Cerebellar nuclear complex (tissue), 1 donor: ENCODE measurements at regions not wholly inside any gene's neighbourhood (a gene's known extent, or its start where the extent isn't known, plus 50 kb on each side); places are given as distances from the start of the nearest gene placed in this dataset.

ENCODE experiments used
- DNase-seq, 2 experiments: peaks; one replicate each; lab custom pipeline; 2025; lab: John Stamatoyannopoulos, UW

DNA sequence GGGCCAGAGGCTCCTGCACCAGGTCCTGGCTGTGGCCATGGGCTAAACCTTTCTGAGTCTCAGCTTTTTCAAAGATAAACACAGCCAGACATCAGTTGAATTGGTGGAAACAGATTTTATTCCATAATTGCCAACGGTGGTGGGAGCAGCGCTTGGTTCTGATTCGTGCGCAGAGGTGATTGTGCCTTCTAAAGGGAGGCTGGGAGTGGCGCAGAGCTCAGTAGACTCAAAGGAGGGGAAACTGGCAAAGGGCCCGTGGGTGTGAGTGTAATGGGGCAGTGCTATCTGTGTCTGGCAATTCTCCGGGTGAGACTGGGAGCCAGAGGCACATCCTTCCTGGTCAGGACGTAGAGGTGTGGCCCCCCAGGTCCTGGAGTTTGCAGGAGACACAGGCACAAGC, 169.4 kb upstream of the PPP1R26 start:
- DNase-seq = no peak

DNA sequence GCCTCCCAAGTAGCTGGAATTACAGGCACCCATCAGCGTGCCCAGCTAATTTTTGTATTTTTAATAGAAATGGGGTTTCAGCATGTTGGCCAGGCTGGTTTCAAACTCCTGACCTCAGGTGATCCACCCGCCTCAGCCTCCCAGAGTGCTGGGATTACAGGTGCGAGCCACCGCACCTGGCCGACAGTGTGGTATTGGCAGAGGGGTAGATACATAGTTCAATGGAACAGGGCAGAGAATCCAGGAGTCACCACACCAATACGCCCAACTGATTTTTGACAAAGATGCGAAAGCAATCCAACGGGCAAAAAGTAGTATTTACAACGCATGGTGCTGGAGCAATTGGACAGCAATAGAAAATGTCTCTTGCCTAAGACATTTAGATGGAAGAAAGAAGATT, 164.0 kb upstream of the PPP1R26 start:
- DNase-seq = no peak

DNA sequence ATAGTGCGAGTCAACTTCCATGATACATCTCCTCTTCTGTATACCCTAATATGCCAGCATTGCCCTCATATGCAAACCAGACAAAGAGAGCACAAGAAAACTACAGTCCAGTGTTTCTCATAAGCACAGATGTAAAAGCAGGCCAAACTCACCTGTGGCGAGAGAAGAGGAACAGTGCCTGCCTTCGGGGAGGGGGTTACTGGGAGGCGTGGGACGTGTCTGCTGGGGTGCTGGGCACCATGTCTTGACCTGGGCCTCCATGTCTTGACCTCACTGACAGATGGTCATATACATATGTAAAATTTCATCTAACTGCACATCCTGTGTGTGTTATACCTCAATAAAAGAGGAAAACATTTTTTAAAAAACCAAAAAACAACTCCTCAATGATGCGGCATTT, 159.3 kb upstream of the PPP1R26 start:
- DNase-seq = no peak

DNA sequence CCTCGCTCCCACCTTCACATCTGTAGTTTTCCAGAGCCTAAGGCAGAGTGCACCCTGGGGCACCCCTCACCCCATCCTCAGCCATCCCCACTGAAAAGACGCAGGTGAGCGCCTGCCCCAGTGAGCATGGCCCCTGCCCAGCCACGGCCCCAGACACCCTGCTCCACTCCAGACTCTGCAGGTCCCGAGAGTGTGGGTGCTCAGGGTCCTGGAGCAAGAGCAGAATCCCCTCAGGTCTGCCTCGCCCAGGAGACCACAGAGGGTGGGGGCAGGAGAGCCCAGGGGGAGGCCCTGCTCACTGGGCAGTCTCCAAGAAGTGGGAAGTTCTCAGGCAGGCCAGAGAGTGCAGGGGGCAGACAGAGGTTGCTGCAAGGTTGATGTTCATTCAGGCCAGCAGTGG, 158.6 kb upstream of the PPP1R26 start:
- no peak for DNase-seq

DNA sequence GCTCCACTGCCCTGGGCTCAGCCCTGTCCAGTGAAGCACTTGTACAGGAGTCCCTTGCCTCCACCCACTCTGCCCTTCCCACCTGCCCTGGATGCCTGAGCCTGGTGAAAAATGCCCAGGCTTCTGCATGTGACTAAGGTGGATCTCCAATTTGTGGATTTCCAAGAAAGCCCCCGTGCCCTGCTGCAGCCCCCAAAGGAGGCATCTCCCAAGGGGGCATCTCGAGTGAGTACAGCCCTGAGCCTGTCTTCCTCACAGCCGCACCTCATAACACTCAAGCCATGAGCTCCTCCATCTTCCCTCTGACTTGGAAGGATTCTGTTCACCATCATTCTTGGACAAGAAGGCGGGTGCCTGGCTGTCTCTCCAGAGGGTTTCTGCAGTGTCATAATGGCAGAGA, 158.0 kb upstream of the PPP1R26 start:
- DNase-seq = no peak

DNA sequence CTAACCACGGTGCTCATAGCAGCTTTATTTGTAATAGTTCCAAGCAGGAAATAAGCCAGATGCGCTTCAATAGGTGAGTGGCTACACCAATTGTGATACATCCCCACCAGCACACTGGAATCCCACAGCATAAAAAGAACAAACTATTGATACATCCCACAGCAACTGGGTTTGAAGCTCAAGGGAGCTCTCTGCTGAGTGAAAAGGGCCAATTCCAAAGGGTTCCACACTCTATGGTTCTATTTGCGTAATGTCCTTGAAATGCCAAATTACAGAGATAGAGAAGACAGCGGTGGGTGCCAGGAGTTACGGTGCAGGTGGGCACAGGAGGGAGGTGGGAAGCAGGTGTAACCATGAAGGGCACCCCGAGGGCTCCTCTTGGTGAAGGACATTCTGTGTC, 155.3 kb upstream of the PPP1R26 start:
- no peak for DNase-seq

DNA sequence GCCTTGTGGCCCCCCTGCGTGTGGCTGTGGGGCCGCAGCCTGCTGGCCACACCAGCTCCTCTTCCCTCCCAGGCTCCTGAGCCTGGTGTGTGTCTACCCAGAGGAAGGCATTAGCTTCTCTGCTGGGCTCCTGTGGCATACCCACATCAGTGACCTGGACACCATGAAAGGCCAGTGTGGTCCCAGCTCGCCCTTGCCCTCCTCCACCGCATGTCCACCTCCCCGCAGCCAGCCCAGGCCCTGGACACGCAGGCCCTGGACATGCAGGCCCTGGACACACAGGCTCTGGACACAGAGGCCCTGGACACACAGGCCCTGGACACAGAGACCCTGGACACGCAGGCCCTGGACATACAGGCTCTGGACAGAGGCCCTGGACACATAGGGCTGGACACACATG, 153.4 kb upstream of the PPP1R26 start:
- DNase-seq = no peak

DNA sequence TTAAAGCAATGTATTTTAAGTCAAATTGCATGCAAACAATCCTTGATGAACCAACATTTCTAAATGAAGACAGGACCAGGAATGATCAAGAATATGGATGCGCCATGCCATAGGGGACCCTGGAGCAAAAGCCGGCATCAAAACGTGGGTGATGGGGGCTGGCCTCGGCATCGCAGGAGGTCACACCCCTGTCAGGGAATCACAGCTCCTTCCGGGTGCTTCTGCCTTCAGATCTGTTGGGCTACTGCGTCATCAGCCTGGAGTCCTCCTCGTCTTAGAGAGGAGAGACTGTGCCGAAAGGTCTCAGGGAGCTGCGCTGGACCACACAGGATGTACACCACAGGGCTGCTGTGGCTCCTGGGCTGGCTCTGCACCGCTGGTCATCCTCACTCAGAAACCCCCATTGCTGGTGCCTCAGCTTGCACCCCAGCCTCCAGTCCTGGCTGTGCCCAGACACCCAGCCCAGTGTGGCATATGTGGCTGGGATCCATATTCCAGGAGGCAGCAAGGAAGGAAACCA, 152.9 kb upstream of the PPP1R26 start:
- DNase-seq = no peak

DNA sequence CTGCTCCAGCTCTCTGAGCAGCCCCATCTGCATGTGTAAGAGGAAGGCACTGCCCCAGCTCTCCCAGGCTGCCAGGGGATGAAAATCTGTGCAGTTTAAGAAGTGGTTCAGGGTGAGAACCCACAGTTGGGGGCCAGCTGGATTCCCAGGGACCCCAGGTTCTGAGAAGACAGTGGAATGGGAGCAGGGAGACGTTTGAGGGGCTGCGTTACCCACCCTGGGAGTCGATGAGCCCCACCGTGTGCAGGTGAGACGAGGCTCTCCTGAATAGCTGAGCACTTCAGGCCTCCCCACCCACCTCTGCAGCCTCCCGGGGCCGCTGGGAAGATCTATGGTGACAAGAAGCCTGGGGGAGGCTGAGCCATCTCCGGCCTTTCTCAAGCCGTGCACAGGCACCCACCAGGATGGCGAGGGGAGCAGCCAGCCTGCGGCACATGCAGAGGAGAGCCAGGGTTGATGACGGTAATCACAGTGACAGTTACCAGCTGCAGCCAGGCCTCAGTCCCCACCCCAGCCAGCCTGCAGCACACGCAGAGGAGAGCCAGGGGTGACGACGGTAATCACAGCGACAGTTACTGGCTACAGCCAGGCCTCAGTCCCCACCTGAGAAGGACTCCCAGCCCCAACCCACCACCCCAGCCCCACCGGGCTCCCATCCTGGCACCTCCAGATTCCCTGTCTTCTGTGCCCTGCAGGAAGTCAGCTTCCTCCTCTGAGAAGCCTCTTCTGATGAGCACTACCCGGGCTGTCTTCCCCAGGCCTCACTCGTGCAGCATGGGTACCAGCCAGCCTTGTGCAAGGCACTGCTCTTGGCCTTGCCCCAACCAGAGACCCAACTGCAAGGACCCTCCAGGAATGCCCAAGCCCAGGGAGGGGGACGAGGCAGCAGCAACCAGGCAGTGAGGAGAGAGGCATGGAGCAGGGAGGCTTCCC, 150.8 kb upstream of the PPP1R26 start:
- DNase-seq = no peak

DNA sequence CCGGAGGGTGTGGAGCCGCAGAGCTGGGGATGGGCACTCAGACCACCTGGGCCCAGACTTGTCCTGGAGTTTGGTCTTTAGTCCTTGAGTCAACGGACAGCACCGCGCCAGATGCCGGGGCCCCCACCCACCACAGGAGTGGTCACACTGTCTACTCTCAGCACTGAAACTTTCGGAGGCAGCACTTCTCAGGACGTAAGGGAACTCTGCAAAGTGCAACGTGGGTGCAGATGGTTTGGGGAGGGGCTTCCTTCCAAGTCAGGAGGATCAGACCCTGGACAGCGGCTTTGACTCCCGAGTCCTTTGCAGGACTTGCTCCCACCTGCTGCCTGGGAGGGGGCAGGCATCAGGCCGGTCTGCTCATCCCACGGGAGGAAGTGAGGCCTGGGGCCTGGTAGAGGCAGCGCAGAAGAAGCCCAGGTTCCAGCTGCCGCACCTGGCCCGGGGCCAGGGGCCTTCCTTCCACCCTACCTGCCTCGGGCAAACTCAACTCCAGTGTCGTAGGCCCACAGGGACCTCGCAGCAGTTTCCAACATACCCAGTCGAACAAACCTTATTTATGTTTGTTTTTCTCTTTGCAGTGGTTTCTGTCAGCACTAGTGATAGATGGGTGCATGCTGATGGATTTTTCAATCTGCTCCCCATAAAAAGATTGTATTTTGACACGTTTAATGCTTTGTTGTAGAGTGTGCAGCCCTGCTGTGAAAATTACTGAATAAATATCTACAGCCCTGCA, 149.8 kb upstream of the PPP1R26 start:
- DNase-seq = no peak

DNA sequence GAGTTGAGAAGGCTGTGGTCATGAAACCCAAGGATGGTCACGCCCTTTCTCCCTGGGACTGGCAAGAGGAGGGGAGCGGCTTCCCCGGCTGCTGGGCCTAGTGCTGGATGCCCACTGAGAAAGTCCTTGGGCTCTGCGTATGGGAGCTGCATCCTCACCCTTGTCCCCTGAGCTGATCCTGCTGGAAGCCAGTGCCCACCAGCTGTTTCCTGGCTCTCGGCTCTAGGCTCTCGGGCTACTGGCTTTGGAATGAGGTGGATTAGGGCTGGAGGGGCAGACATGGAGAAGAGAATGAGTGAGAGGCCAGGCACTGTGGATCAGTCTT, 149.3 kb upstream of the PPP1R26 start:
- DNase-seq = no peak

DNA sequence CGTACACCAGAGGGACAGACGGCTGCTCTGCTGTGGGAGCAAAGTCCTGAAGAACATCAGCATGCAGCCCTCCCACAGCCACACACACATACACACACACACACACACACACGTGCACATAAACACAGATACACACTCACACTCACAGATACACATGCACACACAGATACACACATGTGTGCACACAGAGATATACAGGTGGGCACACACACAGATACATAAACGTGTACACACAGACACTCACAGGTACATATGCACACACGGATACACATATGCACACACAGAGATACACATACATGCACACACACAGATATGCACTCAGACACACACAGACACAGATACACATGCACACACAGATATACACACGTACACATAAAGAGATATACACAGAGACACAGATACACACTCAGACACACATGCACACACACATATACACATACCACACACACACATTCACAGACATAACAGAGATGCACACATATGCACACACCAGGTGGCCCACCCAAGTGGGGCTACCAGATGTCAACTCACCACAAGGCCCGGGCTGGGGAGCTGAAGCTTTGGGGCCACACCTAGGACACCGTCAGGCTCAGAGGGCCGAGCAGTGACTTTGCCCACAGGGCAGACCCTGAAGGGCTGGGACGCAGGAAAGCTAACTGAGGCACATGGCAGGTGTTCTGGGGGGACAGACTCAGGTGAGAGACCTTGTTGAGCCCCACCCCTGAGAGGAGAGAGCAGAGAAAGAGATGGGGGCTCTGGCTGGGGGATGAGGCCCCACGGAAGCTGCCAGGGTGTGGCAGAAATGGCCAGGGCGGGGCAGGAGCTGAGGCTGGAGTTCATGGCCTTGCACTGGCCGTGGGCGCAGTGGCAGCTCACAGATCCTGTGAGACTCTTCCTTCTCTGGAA, 148.6 kb upstream of the PPP1R26 start:
- no peak for DNase-seq

DNA sequence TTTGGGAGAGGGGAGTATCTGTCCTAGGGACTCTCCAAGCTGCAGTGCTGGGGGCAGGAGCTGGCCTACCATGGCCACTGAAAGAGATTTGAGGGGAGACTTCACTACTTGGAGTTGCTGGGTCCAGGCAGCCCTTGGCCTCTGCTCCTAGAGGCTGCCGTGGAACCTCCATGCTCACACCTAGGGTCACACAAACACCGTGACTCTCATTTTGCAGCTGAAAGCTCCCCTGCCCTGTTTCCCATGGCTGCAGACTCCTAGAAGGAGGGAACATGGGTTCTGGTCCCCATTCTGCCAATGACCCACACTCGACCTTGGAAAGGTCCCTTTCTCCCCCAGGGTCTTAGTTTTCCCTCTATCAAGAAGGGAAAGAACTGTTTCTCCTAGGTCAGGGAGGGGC, 147.1 kb upstream of the PPP1R26 start:
- DNase-seq = no peak

DNA sequence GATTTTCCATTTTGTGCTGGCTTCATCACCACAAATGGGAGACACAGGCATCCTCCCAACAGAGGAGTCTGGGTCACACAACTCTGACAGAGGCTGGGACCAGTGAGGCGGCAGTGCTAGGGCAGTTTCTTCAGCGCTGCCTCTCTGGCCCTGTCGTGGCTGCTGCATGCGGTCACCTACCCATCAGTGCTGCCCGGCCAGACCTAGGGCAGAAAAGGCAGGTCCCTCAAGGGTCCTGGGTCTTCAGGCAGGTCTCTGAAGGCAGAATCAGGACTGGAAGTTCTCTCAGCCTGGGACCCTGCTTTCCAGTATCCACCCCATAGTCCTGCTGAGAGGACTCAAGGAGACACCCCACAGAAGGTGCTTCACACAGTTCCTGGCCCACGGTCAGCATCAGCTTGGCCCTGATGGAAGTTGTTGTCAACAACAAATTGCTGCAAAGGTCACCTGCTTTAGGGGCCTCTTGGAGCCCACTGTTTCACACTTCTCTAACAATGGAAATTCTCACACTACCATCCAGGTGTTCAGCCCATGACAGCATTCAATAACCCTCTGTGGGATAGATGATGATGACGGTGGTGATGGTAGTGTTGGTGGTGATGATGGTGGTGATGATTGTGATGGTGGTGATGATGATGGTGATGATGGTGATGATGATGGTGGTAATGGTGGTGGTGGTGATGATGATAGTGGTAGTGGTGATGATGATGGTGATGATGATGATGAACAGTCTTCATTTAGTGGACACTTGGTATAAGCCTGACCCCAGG, 146.4 kb upstream of the PPP1R26 start:
- no peak for DNase-seq

DNA sequence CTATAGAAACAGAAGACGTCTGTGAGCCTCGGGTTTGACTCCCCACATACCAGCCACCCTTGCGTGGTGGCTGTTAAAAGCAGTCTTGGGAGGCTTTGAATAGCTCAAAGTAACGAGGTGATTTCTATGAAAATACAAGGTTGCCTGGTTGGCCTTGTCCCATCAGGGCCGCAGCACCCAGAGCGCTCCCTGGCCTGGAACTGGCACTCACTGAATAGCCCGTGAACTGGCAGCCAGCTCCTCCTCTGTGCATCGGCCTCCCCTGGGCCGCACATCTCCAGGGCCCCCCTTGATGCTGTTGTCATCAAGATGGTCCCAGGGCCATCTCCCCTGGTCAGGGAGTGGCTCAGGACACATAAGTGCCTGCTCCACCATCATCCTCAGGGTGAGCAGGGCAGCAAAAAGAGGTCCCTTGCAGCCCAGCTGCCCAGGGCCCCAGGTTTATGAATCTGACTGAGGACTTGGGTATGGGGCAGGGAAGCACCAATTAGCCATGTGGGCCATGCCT, 144.6 kb upstream of the PPP1R26 start:
- DNase-seq = no peak

DNA sequence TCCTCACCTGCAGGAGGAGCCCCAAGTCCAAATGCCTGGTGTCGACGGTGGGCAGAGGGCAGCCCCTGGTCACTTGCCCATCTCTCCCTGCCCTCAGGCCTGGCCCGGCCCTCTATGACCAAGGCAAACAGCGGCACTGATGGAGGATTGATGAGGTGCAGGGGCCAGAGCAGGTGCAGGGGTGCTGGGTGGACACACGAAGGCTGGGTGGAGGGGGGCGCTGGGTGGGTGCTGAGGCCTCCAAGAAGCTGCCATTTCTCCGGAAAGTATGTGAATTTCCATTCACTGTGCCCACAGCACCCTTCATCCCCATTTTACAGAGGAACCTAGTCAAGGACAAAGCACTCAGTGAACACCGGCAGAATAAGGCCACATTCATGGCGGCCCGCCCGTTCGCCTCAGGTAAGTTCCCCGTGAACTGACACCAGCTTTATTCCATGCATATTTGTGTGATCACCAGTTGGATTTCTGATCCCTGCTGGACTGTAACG, 143.8 kb upstream of the PPP1R26 start:
- DNase-seq = no peak

DNA sequence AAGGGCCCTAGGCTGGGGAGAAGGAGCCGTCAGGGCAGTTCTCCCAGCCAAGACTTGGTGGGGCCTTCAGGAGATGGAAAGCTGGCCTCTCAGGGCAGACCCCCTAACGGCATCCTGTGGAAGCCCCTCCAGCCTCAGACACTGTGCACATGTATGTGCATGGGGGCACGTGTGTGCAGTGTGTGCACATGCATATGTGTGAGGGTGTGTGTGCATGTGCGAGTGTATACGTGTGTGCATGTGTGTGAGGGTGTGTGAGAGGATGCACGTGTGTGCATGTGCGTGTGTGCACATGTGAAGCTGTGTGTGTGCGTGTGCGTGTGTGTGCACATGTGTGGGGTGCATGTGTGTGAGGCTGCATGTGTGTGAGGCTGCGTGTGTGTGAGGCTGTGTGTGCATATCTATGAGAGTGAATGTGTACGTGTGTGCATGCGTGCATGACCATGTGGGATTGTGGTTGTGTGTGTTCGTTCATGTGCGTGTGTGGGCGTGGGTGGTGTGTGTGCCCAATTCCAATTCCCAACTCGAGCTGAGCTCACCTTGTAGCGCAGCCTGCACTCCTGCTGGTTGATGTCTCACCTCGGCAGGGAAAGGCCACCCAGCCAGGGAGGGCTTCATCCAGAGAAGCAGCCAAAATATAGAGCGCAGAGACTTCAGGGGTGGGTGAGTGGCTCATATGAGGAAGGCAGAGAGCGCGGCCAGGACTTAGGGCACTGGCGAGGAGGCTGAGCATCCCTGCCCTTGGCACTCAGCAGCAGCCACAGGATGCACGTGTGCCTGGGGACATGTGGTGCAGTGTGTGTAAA, 142.7 kb upstream of the PPP1R26 start:
- DNase-seq = no peak

DNA sequence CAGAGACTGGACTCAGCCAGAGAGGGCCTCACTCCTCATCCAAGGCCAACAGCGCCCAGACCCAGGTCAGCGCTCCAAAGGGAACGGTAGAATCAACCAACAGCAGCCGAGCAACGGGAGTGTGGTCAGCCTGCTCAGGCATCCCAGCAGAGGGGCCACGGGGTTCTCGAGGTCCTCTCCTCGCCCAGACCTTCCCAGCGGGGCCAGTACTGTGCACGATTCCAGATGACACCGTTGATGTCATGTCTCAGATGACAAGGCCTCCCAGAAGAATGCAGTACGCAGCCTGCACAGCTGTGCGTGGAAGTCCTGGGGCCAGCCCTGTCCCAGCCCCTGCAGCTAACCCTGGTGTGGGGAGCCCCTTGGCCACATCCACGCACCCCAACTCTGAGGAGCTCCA, 141.0 kb upstream of the PPP1R26 start:
- DNase-seq = no peak

DNA sequence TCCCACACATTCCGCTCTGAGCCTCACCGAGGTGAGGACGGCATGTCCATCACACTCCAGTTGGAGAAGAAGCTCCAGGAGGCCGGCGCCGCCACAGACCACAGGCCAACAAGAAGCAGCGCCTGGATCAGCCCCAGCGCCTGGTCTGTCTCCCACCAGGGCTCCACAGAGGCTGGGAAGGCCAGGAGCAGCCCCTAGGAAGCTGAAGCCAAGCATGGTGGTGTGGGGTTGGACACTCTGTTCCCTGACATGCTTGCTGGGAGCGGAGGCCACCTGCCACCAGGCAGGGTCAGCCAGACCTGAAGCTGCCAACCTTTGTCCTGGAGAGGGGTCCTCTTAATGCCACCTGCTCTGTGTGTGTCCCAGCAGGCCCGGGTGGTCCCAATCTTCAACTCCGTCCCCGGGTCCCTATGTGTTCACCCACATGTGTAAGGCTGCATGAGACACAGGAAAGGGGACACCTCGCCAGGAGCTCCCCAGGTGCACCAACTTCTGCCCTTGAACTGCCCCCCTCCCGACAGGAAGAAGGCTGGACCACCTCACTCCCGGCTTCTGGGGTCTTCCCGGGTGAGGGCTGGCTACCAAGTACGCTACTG, 140.1 kb upstream of the PPP1R26 start:
- no peak for DNase-seq

DNA sequence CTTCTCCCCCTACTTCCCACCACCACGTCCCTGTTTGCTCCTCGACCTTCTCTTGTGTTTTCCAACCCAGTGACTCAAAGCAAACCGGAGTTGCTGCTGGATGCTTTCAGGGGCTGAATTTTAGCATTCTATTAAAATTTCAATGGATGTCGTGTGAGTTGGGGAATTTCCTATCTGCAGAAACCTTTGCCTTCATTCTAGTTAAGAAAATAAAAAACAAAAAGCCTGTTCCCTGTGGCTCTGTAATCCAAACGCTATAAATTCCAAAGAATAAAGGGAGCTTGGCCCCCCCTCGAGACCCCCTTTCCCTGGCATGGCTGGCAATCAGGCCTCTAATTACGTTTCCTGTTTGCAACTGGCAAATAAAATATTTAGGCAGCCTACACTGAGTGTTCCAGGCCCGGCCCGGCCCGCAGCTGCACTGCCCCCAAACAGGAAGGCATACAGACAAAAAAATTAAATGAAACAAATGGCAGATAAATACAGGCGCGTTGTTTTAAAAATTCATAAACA, 139.4 kb upstream of the PPP1R26 start:
- DNase-seq = no peak
